GM19452 (cell line): ENCODE measurements at regions not wholly inside any gene's neighbourhood (a gene's known extent, or its start where the extent isn't known, plus 50 kb on each side); places are given as distances from the start of the nearest gene placed in this dataset.
A peak's percentile ranks its signal among the peaks of the same experiment; 100 is the strongest.
"Not testable (repeated sequence)": the region's sequence is repeated elsewhere in the genome, so short reads cannot be mapped to it uniquely, and the experiment has no call there.

Experiments
- ATAC-seq: cut with Tn5 transposase; IDR thresholded peaks from one replicate; pipeline ENCODE4 v1.9.1; 2021; ENCODE audit not compliant: unreplicated experiment

DNA sequence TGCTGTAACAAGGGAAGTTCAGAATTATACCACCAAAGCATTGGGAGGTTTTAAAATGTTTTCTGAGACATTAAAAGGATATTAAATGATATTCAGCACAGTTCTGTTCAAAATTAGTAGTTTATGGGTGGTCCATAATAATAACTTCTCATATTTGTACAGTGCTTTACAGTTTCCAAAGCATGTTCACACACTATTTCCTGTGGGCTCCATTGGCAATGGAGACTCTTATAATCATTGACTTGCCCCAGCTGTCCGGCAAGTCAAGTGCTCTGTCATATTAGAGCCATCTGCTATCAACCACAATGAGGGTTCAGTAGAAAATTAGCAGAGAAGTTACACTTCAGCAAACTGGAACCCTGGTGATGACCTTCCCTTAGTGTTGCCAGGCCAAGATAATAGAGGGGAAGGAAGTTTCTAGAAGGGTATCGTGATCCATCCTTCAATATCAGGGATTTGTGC, 526.6 kb upstream of the CCDC196 start:
- peak; percentile 80 for ATAC-seq

DNA sequence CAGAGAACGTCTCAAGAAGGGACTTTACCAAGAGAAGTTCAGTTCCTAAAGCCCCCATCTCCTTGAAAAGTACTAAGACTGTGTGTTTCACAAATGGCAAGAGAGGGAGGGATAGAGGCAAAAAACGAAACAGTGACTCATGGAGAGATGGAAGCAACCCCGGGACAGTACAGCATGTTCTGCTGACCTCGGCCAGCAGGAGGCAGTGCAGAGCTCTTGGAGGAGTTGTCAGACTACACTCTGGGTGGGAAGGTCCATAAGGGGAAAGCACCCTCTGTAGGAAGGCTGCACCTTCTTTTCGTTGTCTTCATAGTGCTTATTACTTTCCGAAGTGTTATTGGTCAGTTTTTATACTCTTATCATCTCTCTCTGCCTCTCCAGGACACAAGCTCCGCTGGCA, 525.2 kb upstream of the CCDC196 start:
- no peak for ATAC-seq

DNA sequence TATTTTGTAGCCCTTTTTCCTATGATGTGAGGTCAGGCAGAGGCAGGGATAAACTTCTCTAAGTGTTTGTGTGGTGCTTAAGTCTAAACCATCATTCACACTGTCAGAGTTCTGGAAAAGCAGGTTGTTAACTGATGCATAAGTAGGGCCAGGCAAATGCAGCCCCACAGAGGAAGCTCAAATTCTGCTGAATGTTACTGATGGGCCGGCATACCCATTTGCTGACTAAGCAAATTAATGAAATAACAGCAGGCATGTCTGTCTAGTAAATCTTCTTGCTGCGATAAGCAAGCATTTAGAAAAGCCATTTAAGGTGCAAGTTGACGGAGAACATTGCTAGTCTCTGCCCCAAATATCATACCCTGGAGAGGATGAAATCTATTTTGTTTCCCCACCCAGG, 523.2 kb upstream of the CCDC196 start:
- no peak for ATAC-seq

DNA sequence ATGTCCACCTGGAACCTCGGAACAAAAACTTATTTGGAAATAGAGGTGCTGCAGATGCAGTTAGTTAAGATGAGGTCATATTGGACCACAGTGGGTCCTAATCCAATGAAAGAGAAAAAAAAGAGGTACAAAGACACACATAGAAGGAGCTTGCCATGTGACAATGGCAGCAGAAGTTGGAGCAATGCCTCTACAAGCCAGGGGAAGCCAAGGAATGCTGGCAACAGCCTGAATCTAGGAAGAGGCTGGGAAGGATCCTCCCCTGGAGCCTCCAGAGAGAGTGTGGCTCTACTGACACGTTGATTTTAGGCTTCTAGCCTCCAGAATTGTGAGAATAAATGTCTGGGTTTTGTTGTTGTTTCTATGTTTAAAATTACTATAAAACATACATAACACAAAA, 521.8 kb upstream of the CCDC196 start:
- no peak for ATAC-seq

- no peak for ATAC-seq
Measured at GRCh38 chr14:65966188-65966587, 520.0 kb upstream of the CCDC196 start.

DNA sequence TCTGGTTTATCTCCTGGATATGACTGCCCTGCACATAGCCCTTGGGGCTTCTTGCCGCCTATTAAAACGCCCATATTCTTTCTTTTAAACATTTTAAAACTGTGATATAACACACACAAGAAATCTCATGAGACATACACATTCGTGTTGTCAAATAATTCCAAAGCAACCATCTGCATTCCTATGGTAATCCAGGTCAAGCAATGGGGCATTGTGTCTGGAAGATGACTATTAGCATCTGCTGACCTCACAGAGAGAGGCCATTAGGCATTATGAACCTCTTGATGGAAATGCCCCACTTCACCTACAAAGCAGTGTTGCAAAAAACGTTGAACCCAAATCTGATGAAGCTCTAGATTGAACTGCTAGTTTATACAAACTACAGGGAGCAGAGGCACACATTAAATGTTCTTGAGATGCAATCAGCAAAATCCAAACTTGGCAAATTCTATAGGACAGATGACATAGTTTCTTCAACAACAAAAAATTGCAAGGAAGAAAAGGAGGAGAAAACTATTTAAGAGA, 513.8 kb upstream of the CCDC196 start:
- ATAC-seq, result no peak

DNA sequence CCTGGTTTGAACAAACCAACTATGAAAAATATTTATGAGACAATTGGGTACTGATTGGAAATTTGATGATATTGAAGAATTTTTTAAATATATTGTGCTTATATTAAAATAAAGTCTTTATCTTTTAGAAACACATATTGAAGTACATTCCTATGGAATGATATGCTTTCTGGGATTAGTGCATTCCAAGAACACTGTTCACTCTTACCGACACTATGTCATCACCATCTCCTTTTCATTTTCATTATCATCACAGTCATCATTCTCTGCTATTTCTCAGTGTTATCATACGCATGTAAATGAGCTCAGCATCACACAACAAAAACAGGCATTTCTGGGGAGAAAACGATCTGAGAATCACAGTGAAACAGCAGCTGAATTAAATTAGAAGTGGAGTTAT, 513.3 kb upstream of the CCDC196 start:
- ATAC-seq, result no peak

DNA sequence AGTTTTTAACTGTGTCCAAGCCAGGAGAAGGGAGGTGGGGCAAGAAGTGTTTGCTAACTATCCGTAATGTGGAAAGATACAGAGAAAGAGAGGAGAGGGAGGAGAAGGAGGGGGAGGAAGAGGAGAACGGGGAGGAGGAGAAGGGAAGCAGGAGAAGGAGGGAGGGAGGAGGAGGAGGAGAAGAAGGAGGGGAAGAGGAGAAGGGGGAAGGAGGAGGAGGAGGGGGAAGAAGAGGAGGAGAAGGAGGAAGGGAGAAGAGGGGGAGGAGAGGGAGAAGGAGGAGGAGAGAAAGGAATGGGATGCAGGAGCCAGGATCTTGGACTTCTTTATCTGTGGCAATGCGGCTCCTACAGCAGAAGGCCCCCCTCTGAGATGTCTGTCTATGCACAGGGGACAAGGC, 510.3 kb upstream of the CCDC196 start:
- no peak for ATAC-seq

DNA sequence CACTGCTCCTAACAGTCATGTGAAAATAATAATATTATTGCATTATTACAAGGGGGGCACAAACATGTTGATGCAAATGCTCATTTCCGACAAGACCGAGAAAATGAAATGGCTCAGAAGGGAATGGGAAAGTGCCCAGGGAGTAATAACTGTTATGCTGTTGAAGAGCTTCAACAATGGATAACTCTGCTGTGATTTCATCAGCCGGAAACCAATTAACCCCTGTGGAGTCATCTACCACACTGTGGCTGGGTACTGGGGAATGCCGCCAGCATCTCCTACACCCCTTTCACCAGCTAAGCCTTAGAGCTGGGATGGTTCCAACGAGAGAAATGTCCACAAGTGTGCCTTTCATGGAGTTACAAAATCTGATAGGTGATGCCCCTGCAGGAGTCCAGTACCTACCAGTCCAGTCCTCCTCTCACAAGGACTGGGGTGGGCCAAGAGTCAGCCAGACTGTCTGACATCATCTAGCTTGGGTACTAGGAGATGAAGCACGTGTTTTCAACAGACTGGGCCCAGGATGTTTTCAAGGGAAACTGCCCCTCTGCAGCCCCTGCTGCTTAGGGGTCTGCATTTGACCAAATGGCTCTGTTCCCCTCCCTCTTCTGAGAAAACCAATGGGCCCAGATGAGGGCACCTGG, 509.3 kb upstream of the CCDC196 start:
- ATAC-seq, result no peak

DNA sequence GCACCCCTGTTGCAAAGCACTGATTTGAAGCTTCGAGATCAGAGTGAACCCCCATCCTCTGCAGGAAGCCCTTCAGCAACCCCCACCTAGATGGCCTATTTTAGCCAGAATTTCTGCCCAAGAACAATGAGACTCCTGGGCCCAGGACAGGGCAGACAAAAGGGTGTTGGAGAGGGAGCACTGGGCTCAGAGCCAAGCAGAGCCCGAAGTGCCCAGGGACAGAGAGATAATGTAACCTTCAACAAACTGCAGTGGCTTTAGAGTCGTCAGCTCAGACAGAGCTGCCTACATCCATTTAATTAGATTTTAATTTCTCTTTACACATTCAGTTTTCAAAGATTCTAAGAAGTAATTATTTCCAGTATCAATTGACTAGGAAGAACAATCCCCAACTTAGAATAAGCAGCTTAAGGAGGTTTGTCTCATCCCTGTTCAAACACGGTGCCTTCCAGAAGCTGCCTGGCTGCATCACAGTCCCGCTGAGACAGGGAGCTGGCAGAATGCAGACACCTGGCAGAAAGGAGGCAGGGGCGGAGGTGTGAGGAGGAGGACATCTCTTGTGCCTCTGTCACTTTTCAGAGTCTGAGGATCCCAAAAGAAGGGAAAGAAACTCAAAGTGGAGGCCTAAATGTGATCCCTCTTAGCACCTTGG, 504.9 kb upstream of the CCDC196 start:
- no peak for ATAC-seq

GRCh38 chr14:65986041-65986440, 500.1 kb upstream of the CCDC196 start:
- ATAC-seq, result no peak

DNA sequence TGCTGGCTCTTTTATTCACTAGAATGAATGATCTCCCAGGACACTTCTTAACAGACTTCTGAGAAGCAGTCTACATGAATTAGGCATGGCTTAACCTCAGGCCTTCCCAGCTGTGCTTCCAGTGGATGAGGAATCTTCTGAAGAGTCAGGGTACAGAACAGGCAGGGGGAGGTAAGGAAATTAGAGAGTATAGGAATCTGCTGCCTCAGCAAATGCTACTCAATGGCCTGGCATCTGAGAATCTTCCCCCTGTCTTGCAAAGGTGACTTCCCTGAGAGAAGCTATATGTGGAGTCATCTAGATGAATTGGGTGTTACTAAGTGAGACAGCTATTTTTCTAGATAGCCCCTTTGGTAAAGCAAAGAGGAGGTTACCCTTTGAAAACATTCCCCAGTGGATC, 496.2 kb upstream of the CCDC196 start:
- no peak for ATAC-seq

GRCh38 chr14:65991104-65991503, 495.1 kb upstream of the CCDC196 start:
- no peak for ATAC-seq

DNA sequence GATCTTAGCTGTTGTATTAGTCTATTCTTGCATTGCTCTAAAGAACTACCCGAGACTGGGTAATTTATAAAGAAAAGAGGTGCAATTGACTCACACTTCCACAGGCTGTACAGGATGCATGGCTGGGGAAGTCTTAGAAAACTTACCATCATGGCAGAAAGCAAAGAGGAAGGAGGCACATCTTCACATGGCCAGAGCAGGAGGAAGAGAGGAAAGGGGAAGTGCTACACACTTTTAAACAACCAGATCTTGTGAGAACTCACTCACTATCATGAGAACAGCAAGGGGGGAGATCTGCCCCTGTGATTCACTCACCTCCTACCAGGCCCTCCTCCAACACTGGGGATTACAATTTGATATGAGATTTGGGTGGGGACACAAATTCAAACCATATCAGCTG, 494.2 kb upstream of the CCDC196 start:
- not testable (repeated sequence) for ATAC-seq

DNA sequence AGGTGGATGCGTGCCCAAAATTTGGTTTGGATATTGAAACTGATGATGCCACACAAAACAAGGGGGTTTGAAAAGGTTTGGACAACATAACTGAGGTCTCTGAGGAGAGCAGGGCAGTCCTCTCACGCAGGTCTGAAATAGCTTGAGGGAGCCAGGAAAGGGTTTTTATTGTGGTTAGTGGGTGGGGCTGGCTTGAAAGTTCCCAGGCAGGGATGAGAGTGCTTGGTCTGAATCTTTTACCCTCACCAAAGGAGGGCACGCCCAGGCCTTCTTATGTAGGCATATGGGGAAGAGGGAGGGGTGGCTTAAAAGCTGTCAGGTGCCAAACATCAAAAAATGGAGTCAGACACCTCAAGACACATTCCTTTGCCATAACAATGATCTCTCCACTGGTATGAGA, 493.1 kb upstream of the CCDC196 start:
- no peak for ATAC-seq

DNA sequence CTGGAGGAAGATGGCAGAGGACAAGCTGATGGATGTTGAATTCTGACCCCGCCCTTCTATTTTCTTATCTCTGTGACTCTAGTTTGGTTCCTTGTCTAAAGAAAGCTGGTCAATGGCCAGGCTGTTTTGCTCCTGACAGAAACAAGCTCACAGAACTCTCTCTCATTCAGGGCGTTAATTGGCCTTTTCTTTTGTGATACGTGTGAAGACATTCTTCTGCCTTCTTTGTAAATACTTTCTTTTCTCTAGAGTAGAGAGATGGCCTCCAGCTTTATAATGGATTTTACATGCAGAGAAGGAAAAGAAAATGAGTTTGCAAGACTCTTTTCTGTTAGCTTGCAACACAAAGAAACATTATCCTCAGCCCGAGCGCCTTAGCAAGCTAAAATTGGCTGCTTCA, 492.2 kb upstream of the CCDC196 start:
- no peak for ATAC-seq

DNA sequence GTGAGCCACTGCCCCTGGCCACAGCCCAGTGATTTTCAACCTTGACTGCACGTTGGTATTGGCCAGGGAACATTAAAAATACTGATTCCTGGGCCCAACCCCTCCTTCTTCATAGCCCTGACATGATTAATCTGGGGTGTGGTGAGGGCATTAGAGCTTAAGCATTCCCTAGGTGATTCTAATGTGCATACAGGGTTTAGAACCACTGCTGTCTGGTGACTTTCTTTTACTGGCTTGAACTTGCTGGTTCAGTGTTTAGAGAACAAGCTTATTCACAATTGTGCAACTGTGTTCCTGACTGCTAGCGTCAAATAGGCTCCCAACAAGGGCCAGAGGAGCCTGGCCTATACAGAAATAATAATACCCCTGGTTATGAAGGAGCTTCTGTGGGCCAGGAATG, 488.8 kb upstream of the CCDC196 start:
- no peak for ATAC-seq

DNA sequence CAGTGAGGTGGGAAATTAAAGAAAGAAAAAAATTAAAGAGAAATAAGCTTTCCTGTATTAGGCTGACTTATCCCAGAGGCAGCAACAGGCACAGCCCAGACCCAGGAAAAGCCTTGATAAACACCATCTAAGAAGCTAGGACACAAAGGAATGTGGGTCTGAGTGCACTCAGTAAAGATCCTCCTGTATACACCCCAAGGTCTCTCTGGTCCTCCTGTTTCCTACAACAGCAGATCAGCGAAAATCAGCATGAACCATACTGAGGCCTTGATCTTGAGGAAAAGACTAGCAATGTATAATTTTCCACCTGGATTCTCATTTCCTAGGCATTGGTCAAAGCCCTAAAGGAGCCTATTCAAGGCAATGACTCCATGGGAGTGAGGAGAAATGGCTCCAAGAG, 486.3 kb upstream of the CCDC196 start:
- ATAC-seq, result no peak

DNA sequence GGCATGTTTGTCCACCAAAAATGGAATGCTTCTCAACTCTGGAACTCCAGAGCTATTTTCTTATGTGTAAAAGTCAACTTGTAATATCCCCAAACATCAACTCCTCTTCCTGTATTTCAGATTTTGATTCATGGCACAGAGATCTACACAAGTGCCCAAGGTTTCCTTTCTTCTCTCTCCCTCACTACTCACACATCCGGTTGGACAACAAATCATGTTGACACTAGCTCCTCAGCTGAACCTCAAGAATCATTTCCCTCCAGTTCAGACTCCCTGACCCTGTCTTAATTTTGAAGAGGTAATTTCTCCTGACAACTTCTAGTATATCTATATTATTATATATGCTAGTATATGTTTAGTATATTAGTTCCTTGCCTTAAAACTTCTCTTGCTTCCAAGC, 485.4 kb upstream of the CCDC196 start:
- ATAC-seq, result no peak

- ATAC-seq, result no peak
Measured at GRCh38 chr14:66001356-66001755, 484.8 kb upstream of the CCDC196 start.

DNA sequence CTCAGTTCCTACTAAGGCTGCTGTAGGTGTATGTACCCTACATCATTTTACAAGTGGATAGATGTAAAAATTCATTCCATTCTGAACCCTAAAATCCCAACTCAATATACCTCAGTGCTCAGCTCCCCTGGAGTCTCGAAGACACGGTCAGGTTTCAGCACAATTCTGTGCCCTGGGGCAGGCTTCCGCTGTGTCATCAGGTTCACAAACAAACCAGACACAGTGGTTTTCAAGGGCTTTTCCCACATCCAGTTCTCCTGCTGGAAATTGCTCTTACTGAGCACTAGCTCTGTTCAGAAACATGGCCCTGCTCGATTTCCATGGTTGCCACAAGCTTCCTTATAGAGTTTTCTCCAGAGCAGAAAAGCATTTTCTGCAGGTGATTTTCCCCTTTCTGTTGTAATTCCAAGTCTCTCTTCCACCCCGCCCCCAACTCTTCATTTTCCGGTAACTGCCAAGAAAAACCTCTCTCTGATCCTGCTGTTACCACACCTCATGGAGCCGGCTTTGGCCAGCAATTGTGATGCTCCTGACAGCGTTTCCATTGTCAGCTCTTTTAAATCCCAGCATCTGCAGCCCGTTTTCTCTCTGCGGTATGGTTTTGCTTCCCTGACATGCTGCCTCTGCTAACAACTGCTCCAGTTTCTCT, 483.0 kb upstream of the CCDC196 start:
- no peak for ATAC-seq

DNA sequence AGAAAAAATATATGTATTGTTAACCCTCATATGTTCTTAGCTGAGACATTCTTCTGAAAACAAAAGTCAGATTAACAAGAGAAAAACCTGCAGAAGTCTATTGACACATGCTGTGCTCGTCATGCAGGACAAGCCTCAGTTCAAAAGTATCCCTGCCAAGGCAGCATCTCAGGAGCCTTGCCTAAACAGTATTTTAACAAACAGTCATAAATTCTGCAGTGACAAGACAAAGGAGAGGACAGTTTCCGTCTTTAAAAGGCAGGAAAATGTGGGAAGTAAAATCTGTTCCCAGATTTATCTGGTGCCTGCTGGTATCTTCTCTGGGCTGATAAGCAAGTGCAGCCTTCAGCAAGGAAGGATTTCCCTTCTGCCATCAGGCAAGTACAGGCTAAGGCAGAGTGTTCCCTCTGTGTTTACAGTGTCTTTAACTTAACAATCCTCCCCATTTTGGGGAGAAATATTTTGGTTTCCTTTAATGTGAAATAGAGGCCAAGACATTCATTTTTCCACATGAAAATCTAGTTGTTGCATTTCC, 480.2 kb upstream of the CCDC196 start:
- ATAC-seq, result no peak
